ENCODE measurements at regions not wholly inside any gene's neighbourhood (a gene's known extent, or its start where the extent isn't known, plus 50 kb on each side); places are given as distances from the start of the nearest gene placed in this dataset.

DNA sequence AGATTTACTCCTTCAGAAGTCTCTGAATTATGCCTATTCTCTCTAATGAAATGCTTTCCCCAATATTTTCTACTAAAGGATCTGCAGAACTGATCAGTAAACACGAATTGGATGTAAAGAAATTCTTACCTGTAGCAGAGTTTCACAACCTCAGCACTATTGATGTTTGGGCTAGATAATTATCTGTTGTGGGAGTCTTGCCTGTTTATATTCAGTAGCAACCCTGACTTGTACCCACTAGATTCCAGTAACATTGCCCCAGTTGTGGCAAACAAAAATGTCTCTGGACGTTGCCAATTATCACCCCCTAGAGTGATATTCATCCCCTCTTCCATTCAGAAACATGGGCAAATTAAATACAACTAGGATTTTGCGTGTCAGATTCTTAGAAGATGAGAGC, 156.8 kb upstream of the TMTC2 start (continued):
- TF ChIP-seq, protein P1, sequence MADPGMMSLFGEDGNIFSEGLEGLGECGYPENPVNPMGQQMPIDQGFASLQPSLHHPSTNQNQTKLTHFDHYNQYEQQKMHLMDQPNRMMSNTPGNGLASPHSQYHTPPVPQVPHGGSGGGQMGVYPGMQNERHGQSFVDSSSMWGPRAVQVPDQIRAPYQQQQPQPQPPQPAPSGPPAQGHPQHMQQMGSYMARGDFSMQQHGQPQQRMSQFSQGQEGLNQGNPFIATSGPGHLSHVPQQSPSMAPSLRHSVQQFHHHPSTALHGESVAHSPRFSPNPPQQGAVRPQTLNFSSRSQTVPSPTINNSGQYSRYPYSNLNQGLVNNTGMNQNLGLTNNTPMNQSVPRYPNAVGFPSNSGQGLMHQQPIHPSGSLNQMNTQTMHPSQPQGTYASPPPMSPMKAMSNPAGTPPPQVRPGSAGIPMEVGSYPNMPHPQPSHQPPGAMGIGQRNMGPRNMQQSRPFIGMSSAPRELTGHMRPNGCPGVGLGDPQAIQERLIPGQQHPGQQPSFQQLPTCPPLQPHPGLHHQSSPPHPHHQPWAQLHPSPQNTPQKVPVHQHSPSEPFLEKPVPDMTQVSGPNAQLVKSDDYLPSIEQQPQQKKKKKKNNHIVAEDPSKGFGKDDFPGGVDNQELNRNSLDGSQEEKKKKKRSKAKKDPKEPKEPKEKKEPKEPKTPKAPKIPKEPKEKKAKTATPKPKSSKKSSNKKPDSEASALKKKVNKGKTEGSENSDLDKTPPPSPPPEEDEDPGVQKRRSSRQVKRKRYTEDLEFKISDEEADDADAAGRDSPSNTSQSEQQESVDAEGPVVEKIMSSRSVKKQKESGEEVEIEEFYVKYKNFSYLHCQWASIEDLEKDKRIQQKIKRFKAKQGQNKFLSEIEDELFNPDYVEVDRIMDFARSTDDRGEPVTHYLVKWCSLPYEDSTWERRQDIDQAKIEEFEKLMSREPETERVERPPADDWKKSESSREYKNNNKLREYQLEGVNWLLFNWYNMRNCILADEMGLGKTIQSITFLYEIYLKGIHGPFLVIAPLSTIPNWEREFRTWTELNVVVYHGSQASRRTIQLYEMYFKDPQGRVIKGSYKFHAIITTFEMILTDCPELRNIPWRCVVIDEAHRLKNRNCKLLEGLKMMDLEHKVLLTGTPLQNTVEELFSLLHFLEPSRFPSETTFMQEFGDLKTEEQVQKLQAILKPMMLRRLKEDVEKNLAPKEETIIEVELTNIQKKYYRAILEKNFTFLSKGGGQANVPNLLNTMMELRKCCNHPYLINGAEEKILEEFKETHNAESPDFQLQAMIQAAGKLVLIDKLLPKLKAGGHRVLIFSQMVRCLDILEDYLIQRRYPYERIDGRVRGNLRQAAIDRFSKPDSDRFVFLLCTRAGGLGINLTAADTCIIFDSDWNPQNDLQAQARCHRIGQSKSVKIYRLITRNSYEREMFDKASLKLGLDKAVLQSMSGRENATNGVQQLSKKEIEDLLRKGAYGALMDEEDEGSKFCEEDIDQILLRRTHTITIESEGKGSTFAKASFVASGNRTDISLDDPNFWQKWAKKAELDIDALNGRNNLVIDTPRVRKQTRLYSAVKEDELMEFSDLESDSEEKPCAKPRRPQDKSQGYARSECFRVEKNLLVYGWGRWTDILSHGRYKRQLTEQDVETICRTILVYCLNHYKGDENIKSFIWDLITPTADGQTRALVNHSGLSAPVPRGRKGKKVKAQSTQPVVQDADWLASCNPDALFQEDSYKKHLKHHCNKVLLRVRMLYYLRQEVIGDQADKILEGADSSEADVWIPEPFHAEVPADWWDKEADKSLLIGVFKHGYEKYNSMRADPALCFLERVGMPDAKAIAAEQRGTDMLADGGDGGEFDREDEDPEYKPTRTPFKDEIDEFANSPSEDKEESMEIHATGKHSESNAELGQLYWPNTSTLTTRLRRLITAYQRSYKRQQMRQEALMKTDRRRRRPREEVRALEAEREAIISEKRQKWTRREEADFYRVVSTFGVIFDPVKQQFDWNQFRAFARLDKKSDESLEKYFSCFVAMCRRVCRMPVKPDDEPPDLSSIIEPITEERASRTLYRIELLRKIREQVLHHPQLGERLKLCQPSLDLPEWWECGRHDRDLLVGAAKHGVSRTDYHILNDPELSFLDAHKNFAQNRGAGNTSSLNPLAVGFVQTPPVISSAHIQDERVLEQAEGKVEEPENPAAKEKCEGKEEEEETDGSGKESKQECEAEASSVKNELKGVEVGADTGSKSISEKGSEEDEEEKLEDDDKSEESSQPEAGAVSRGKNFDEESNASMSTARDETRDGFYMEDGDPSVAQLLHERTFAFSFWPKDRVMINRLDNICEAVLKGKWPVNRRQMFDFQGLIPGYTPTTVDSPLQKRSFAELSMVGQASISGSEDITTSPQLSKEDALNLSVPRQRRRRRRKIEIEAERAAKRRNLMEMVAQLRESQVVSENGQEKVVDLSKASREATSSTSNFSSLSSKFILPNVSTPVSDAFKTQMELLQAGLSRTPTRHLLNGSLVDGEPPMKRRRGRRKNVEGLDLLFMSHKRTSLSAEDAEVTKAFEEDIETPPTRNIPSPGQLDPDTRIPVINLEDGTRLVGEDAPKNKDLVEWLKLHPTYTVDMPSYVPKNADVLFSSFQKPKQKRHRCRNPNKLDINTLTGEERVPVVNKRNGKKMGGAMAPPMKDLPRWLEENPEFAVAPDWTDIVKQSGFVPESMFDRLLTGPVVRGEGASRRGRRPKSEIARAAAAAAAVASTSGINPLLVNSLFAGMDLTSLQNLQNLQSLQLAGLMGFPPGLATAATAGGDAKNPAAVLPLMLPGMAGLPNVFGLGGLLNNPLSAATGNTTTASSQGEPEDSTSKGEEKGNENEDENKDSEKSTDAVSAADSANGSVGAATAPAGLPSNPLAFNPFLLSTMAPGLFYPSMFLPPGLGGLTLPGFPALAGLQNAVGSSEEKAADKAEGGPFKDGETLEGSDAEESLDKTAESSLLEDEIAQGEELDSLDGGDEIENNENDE (IDR thresholded peaks at IDR 0.05; ENCODE audit: insufficient replicate concordance, low read length) = no peak
- TF ChIP-seq EP300 (IDR thresholded peaks at IDR 0.05; ENCODE audit: borderline replicate concordance in 1 of 2, low read depth in 2 of 2, low read length in 2 of 2) (no peak), MAX (IDR thresholded peaks at IDR 0.05) (no peak), CREB1 (IDR thresholded peaks at IDR 0.05) (no peak), SAP30 (IDR thresholded peaks at IDR 0.05; ENCODE audit: insufficient read depth, insufficient replicate concordance, low read length) (no peak), CBX5 (IDR thresholded peaks at IDR 0.05; ENCODE audit: low read depth, low read length) (no peak)
